NCI-H1930 (cell line): ENCODE measurements at regions not wholly inside any gene's neighbourhood (a gene's known extent, or its start where the extent isn't known, plus 50 kb on each side); places are given as distances from the start of the nearest gene placed in this dataset.

ENCODE experiments used
- DNase-seq, 2 experiments: peaks; one replicate each; lab custom pipeline; 2025; lab: John Stamatoyannopoulos, UW

- no peak for DNase-seq
These were observed 70.4 kb downstream of the RCN1 start for GRCh38 chr11:32161293-32161692.

GRCh38 chr11:32162351-32162750, 71.5 kb downstream of the RCN1 start:
- no peak for DNase-seq

GRCh38 chr11:32162906-32163305, 72.0 kb downstream of the RCN1 start:
- no peak for DNase-seq

DNA sequence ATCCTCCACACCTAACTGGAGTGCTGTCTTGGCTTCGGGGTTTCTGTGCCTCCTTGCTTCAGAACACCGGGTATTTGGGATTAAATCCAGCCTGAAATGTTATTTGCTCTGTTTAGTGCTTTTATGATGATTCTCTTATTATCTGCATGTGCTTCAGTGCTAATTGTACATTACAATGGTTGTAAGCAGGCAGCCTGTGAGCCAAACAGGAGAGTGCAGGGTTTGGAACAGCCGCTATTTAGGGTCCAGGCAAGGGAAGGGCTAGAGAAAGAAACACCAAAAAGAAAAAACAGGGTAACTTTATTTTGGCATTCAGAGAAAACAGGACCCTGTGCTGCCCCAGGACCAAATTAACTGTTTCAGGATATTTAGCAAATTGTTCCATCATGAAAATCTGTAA, 72.7 kb downstream of the RCN1 start:
- no peak for DNase-seq

GRCh38 chr11:32164836-32165235, 74.0 kb downstream of the RCN1 start:
- no peak for DNase-seq

- no peak for DNase-seq
These were observed 78.0 kb downstream of the RCN1 start for GRCh38 chr11:32168924-32169323.

DNA sequence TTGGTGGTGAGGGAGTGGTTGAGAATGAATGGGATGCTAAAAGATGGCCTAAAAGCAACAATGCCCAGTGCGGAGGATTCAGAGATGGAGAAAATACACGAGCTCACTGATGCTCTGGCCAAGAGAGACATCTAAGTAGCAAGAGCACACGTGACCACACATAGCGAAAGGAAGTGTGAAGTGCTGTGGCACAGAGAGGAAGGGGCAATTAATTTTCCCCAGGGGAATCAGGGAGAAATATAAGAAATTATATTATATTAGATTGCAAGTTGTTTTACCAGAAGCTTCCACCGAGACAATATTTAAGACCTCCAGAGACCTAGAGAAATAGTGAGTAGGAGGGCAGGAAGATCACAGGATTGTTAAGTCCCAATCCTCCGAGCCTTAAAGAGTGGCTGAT, 80.6 kb downstream of the RCN1 start:
- no peak for DNase-seq

- DNase-seq: no peak
These were observed 81.4 kb downstream of the RCN1 start for GRCh38 chr11:32172041-32172847.

- DNase-seq: no peak
These were observed 82.3 kb downstream of the RCN1 start for GRCh38 chr11:32172848-32173834.

DNA sequence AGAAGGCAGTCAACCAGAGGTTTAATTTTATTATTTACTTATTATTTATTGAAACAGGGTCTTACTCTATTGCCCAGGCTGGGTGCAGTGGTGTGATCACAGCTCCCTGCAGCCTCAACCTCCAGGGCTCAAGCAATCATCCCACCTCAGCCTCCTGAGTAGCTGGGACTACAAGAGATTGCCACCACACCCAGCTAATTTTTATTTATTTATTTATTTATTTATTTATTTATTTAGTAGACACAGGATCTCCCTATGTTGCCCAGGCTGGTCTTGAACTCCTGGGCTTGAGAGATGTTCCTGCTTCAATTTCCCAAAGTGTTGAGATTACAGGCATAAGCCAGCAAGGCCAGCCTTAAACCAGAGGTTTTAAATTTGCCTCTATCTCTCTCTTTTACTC, 83.1 kb downstream of the RCN1 start:
- DNase-seq: no peak

DNA sequence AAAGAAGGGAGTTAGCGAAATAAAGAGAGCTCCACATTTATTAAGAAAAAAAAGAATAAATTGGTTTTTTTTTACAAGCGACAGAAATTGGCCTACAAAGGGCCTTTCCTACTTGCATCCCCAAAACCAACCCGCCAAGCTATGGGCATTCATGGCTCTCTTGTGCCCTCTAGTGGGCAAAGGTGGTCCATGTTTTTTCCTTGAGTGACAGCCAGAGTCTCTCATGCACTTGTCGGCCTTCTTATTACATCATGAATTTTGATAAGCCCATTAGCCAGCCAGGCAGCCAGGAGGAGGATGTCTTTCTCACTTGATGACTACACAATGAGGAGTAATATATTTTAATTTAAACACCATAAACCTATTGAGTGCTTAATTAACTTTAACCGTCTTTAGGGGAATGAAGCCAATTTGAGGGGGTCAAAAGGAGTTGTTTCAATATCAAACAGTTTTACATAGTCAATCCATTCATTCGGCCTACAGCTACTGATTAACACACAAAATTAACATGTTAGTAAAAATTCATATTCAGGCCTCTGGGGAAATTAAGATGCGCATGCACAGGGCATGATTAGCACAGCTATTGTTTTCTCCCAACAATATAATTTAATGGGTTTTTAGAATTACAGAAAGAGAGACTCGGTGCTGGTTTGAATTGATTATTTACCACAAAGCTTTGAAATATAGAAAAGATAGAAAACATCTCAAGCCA, 85.5 kb downstream of the RCN1 start:
- peak; percentile 76 to 86 for DNase-seq

DNA sequence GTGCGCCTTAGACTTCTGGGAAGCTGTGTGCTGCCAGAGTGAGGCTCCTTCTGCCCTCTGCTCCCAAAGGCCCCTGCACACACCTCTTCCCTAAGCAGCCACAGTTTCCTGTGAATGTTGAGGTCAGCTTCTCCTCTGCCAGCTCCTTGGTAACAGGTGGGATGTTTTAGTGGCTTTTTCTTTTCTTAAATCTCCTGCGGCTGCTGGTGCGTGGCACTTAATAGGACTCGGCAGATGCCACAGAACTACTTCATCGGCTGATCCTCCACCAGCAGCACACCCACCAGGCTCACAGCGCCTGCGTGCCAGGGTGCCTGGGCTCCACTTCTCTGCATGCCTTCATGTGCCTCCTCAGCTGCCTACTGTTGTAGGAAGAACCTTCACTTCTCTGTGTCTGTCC, 87.8 kb downstream of the RCN1 start:
- DNase-seq: no peak

DNA sequence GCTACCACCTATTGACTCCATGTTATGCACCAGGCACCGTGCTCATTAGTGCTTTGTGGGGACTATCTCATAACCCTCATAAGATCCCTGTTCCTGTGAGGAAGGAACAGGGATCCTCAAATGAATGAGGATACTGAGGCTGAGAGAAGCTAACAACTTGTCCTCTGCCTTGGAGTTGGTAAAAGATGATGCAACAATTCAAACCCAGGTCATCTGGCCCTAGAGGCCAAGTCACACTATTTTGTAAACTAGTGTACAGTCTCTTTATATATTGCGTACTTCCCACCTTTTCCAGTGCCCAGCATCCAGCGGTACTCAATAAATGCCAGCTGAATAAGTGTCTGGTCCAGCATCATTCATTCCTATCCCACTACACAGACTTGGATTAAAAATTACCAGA, 92.6 kb downstream of the RCN1 start:
- no peak for DNase-seq

DNA sequence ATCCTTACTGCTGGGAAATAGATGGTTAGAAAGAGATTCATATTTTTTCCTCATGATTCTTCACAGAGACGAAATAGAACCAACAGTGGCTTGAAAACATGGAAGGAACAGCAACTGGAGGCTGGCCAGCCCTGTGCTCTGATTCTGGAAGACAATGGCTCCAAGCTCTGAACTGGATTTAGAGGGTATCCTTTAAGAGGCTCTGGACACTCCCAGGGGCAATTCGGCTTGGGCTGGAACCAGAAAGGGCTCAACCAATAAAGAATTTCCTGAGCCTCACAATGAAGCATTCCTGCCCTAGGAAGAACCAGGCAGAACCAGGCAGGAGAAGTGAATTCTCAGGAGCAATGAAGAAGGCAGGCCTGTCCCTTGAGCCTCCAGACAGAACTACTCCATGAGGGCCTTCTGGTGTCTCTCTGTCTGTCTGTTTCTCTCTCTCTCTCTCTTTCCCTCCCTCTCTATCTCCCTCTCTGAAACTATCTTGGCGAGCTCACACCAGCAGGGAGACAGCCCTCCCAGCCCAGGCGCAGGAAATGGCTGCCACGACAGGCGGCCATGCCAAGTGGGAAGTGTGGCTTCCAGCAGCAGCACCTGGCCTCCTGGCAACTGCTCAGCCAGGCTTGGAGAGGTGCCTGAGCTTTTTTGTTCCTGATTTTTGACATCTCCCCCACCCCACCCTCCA, 93.3 kb downstream of the RCN1 start:
- DNase-seq: no peak

GRCh38 chr11:32184723-32185376, 94.0 kb downstream of the RCN1 start:
- no peak for DNase-seq

GRCh38 chr11:32186118-32186517, 95.2 kb downstream of the RCN1 start:
- DNase-seq: no peak

- no peak for DNase-seq
These were observed 96.2 kb downstream of the RCN1 start for GRCh38 chr11:32187111-32187510.

DNA sequence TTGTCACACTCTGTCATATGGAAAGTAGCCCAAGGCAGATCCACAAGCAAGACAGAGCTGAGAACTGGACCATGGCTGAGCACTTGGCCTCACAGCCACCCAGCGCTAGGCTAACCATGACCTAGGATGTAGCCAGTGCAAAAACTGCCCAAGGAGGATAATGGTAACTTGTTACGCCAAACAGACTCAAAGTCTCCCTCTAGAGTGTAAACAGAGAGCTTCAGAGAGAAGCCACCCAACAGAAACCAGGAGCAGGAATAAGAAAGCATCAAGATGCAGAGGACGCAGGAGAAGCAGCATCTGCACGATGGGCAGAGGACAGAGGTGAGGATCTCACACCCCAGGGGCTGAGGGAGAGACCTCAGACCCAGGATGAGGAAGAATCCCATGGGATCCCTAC, 97.9 kb downstream of the RCN1 start:
- no peak for DNase-seq

GRCh38 chr11:32196137-32196536, 105.3 kb downstream of the RCN1 start:
- DNase-seq: no peak

DNA sequence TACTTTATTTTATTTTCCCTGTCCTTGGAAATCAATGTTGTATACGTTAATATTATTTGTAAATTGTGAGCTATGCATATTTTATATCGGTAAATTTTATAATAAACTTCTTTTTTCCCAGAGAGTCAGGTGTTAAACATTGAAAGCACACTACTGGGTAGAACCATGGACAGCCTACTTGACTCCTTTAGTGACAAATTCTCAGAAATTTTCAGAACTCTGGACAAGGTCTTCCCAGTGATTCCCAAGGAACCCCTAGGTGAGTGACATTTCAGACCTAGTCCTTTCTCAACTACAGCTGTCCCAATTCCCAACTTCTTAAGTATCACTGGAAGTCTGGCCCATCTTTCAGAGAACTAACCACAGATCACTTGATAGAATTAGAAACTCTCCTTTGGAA, 107.2 kb downstream of the RCN1 start:
- DNase-seq: no peak

DNA sequence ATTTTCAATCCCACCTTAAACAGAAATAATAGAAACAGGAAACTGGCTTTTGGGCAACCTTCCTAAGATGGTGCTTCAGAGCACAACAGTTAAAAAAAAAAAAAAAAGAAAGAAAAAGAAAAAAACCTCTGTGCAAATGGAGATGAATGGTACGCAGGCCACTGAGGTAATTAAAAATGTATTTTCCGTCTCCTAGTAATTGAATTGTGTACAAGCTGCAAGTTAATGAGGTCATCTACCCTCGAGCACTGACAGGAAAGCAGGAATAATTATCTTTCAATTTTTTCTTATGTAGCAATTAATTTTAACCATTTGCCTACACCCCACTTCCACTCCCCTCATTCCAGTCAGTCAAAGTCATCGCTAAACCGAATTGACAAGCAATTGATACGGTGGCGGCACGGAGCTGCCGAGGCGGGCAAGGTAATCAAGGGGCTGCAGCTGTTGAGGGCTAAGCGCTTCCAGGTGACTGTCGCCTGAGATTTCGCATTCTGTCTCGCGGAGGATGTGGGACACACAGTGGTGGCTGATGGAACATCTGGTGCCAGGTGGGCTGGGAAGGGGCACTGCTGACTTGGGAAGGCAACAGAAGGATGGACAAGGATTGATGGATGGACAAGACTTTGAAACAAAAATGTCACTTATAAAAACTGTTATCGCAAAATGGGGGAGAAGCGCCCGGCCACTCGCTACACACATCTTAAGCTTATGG, 109.4 kb downstream of the RCN1 start:
- DNase-seq: no peak
